H1 (cell line): ENCODE measurements at regions not wholly inside any gene's neighbourhood (a gene's known extent, or its start where the extent isn't known, plus 50 kb on each side); places are given as distances from the start of the nearest gene placed in this dataset.

Experiments used
- ASH2L ChIP-seq: fragments of 200-600, 300-600 bp; sonication (generic); IDR thresholded peaks from one replicate; pipeline ENCODE4 v1.7.1; 2017; ENCODE audit warnings: low read length
- BRCA1 ChIP-seq: IDR thresholded peaks from 2 replicates; pipeline ENCODE4 v1.6.1; 2012; ENCODE audit warnings: low read depth, low read length, improper control_type of control experiment
- CHD2 ChIP-seq: IDR thresholded peaks from 2 replicates; pipeline ENCODE4 v1.6.1; 2012; ENCODE audit warnings: low read length, improper control_type of control experiment
- CHD7 ChIP-seq: fragments of 300-600 bp; sonication (generic); IDR thresholded peaks from 2 replicates; pipeline ENCODE4 v1.7.1; 2012; ENCODE audit warnings: low read length, moderate library complexity, mild to moderate bottlenecking, inconsistent platforms; ENCODE audit not compliant: insufficient replicate concordance
- CREB1 ChIP-seq: IDR thresholded peaks from 2 replicates; pipeline ENCODE4 v1.6.1; 2012; ENCODE audit warnings: inconsistent platforms
- GABPA ChIP-seq: IDR thresholded peaks from 2 replicates; pipeline ENCODE4 v1.6.1; 2011; ENCODE audit warnings: mild to moderate bottlenecking, low read length, moderate library complexity, borderline replicate concordance; ENCODE audit not compliant: insufficient read depth
- HDAC2 ChIP-seq, 2 experiments: fragments of 300-600 bp in 1 of 2; sonication (generic) in 1 of 2; IDR thresholded peaks; 2 replicates each; pipeline ENCODE4 v1.6.1; 2011 to 2012; ENCODE audit warnings: low read depth in 2 of 2, low read length in 2 of 2, mild to moderate bottlenecking in 2 of 2, moderate library complexity in 2 of 2, borderline replicate concordance in 1 of 2, inconsistent platforms in 1 of 2
- POU5F1 ChIP-seq: IDR thresholded peaks from 2 replicates; pipeline ENCODE4 v1.6.1; 2011; ENCODE audit warnings: low read depth, mild to moderate bottlenecking, low read length, moderate library complexity
- SIRT6 ChIP-seq: IDR thresholded peaks from one replicate; pipeline ENCODE4 v1.7.1; 2012; ENCODE audit warnings: low read length, inconsistent platforms
- TAF1 ChIP-seq: IDR thresholded peaks from 2 replicates; pipeline ENCODE4 v1.6.1; 2011; ENCODE audit warnings: mild to moderate bottlenecking, low read depth, low read length

- TF ChIP-seq CHD7 (no peak), CREB1 (no peak), GABPA (no peak), BRCA1 (no peak), ASH2L (no peak), TAF1 (no peak), SIRT6 (no peak), CHD2 (no peak), POU5F1 (no peak), HDAC2 (IDR thresholded peaks at IDR 0.05; ENCODE audit: borderline replicate concordance in 1 of 2, low read depth in 2 of 2, low read length in 2 of 2) (no peak)
These were observed 53.3 kb downstream of the BMAL2 start (continued) for GRCh38 chr12:27385766-27386564.
